ENCODE measurements at regions not wholly inside any gene's neighbourhood (a gene's known extent, or its start where the extent isn't known, plus 50 kb on each side); places are given as distances from the start of the nearest gene placed in this dataset.
"Not testable (repeated sequence)": the region's sequence is repeated elsewhere in the genome, so short reads cannot be mapped to it uniquely, and the experiment has no call there.

GRCh38 chr6:105874835-105875626 lies 211.1 kb upstream of the PRDM1 start:
- DNase-seq: no peak

DNA sequence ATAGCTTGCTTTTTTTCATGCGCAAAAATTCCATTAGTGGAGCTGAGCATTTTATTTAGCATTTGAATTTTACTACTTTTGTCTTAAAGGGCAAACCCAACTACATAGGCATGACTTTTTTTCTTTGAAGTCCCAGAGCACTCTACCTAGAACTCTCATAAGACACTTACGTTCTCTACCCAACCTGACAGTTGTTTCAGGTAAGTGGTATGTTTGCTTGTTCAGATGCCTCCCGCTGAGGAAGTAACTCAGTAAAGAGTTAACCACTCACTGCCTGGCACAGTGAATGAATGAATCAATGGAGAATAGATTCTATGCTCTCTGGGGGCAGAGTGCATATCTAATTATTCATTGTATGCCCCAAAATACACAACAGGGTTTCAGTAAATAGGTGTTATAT lies 212.3 kb upstream of the PRDM1 start:
- no peak for DNase-seq

DNA sequence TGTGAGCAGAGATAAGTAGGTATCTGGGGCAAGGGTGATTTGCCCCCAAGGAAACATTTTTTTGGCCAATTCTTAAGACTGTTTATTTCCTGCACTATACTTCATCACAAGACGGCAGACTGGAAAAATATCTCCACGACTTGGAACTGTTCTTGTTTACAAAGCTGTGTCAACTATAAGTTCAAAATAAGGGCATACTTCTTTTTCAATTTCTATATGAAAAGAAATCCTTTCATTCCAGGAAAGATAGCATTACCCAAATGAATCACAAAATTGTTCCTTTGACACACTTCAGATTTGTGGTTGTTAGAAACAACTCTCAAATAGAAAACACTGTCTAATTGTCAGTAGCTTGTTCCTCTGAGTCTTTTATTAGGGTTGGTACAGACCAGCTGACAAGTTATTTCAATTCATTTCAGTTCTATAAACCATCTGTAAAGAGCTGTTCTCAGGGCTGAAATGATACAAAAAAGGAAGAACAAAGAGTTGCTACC lies 212.9 kb upstream of the PRDM1 start:
- DNase-seq: no peak

DNA sequence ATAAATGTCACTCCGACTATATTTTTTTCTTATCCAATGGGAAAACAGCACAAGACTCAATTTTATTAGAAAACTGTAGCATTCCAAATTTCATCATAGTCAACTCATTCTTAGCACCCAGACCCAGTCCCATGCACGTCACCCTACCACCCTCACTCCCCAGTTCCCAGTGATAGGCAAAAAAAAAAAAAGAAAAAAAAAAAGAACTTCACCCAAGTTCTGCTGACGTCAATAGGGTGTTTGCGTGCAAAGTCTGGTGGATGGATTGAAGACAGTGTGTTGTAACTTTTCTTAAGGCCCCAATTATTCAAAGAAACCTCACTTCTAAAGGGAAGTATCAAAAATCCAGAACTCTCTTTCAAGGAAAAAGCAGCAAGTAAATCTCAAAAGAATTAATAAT lies 213.9 kb upstream of the PRDM1 start:
- no peak for DNase-seq

DNA sequence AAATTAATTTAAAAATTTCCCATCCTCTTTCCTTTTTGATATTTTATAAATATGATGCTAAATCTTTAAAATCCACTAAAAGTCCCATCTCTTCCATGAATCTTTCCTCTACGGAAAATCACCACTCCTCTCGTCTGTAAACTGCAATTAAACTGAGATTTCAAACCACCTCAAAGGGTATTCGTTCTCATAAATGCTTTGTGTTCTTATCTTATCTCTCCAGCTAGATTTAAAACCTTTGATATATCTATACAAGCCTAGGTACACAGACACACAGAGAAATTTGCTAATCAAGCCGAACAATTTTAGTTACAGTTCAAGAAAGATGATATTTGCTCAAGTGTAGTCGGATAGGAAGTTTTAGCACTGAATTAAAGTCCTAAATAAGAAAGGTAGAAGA lies 214.6 kb upstream of the PRDM1 start:
- no peak for DNase-seq

DNA sequence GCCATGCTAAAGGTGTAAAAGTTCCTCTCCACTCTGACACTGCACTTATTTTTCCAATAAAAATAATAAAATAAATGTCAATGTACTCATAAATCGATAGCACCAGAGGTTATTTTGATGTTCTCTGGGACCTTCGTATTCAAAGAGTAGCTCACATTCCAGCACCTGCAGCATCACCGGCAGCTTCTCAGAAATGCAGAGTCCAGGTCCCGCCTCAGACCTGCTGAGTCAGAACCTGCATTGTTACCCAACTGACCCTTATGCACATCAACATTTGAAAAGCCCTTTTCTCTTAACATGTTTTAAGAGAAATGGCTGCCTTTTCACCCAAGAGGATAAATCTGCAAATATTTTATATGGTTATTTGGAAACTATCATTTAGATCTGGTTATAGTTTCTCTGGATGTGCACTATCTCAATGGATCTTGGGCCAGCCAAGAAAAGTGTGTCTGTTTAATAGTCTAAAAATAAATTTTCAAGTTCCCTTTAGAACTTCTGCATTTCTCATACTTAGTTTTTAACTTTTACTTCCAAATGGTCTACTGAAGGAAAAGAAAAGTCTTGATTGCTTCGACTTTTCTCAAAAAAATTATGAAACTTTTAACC lies 216.2 kb upstream of the PRDM1 start:
- no peak for DNase-seq

DNA sequence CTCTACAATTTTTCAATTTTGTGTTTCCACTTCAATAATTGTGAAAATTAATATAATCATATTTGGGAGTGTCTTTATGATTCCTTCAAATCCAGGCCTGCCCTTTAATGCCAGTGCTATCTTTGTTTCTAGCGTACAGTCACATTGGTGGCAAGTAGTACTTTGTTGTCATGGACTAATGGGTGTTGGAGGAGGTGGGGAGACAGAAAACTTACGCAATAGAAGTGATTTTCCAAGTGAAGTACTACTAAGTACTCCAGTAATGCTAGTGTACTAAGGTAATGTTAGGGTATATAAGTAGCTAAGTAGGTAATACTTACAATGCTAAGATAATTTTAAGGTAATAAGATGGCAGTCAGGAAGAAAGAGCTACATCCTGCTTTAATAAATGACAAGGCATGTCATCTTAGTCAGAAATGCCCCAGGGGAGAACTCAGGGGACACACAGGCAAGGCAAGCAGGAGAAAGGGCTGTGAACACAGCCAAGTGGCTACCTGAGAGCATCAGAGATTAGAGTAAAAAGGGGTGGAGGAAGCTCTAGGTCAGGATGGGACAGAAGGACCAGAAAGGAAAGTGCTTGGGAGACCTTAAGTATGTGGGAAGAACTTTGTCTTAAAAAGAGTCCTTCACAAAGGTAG lies 217.2 kb upstream of the PRDM1 start:
- DNase-seq: no peak

DNA sequence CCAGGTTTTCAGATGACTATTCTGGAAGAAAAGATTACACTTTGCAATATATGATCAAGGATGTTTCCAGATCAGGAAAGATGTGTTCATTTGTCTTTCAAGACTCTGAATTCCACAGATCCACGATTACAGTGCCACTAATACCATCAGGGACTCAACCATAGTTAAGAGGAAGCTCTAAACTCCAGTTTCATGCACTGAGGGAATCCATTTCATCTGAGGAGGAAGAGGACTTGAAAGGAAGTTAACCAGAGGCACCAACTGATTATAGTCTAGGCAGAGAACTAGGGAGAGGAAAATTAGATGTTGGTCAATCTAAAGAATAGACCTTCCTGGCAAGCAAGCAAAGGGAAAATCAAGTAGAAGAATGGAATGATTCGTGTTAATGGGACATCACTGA lies 218.3 kb upstream of the PRDM1 start:
- no peak for DNase-seq

DNA sequence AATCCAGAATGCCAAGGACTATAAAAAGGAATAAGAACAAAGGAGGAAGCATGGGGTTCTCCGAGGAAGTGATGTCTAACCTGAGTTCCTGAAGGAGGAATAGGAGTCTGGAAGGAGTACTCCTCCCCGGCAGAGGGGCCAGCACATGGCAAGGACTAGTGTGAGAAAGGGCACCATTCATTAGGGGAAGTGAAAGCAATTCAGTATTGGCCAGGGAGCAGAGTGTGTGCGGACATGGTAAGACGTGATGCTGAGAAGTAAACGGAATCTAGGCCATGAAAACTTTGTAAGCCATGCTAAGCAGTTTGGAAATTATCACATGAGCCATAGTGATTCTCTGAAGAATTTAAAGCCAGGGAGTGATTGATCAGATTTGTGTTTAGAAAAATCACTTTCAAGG lies 218.9 kb upstream of the PRDM1 start:
- no peak for DNase-seq

- no peak for DNase-seq
Observed at GRCh38 chr6:105862936-105863607, 223.1 kb upstream of the PRDM1 start.

DNA sequence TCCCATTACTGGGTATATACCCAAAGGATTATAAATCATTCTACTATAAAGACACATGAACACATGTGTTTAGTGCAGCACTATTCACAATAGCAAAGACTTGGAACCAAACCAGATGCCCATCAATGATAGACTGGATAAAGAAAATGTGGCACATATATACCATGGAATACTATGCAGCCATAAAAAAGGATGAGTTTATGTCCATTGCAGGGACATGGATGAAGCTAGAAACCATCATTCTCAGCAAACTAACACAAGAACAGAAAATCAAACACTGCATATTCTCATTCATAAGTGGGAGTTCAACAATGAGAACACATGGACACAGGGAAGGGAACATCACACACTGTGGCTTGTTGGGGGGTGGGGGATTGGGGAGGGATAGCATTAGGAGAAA lies 225.2 kb upstream of the PRDM1 start:
- DNase-seq: not testable (repeated sequence)

GRCh38 chr6:105859457-105859856 lies 226.7 kb upstream of the PRDM1 start:
- DNase-seq: no peak

DNA sequence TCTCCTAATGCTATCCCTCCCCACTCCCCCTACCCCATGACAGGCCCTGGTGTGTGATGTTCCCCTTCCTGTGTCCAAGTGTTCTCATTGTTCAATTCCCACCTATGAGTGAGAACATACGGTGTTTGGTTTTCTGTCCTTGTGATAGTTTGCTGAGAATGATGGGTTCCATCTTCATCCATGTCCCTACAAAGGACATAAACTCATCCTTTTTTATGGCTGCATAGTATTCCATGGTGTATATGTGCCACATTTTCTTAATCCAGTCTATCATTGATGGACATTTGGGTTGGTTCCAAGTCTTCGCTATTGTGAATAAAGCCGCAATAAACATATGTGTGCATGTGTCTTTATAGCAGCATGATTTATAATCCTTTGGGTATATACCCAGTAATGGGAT lies 227.5 kb upstream of the PRDM1 start:
- DNase-seq: not testable (repeated sequence)

DNA sequence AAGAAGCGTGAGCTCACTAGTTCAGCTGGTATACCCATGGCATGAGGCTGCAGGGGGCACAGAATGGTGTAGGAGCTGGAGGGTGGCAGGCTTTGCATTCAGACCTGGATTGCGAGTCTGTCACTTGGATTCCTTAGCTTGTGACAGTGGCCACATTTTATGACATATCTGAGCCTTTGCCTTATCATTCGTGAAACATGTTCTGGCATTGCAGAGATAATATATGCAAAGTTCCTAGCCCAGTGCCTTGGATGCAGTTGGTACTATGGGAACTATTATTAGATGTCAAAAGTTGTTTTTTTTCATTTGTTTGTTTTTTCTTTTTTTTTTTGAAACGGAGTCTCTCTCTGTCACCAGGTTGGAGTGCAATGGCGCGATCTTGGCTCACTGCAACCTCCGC lies 230.7 kb upstream of the PRDM1 start:
- no peak for DNase-seq

DNA sequence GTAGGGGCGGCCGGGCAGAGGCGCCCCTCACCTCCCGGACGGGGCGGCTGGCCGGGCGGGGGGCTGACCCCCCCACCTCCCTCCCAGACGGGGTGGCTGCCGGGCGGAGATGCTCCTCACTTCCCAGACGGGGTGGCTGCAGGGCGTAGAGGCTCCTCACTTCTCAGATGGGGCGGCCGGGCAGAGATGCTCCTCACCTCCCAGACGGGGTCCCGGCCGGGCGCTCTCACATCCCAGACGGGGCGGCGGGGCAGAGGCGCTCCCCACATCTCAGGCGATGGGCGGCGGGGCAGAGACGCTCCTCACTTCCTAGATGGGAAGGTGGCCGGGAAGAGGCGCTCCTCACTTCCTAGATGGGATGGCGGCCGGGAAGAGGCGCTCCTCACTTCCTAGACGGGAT lies 232.2 kb upstream of the PRDM1 start:
- not testable (repeated sequence) for DNase-seq

DNA sequence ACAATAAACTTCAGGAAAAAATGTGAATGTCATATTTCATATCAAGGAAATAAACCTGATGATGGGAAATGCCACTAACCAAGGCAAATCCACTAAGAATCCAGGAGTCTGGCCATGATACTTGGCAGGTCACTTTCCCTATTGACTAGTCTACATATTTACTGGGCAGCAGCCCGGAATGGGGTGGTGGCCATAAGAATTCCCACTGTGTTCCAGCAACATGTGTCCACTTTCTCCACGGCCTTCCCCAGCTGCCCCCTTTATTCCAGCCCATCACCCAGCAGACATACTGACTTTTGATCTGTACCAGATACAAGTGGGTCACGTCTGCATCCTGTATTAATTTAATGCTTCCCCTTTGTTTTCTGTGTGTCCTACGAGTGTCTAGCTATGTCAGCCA lies 234.5 kb upstream of the PRDM1 start:
- no peak for DNase-seq

- DNase-seq: no peak
Observed at GRCh38 chr6:105851113-105851580, 235.0 kb upstream of the PRDM1 start.

GRCh38 chr6:105850261-105851112 lies 235.6 kb upstream of the PRDM1 start:
- no peak for DNase-seq

DNA sequence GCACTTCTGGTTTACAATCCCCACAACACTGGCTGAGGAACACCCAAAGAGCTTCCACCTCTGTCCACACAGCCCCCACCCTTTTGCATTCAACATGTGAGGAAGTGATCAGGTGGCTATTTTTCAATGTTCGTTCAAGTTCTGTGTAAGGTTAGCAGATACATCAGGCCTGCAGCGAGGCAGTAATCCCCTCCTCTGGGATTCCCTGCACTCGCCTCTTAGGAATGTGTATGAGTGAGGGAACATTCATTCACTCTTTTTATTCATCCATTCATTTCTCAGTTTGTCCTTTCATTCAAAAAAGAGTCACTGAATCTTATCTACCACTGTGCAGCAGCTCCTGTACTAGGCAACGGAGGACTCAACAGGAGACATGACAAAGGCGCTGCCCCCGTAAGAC lies 236.4 kb upstream of the PRDM1 start:
- no peak for DNase-seq

GRCh38 chr6:105847433-105847832 lies 238.7 kb upstream of the PRDM1 start:
- no peak for DNase-seq

DNA sequence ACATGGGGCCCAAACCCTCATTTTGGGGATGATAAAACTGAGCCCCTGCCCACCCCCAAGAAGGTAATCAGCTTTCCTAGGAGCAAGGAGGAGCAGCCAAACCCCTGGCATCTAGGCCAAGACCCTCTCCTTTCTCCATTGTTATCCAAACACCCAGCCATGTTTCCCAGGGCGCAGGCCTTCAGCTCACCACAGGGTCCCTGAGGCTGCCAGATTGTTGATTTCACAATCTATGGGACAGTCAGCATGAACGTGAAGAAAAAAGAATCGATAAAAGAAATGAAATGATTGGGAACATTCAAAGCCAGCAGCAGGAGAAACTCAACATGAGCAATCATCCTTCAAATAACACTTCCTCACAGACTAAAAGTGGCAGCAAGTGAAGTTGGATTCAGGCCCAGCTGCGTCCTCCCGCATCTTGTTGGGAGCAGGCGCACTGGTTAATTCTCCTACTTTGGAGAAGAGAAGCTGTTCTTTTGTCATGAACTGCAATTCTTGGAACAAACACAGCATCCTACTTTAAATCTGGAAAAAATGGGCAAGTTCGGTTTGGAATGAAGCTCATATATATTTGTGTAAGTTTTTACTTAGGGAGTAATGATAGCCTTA lies 241.8 kb upstream of the PRDM1 start:
- no peak for DNase-seq

GRCh38 chr6:105839266-105839665 lies 246.9 kb upstream of the PRDM1 start:
- DNase-seq: no peak

All from right forelimb (tissue), 1 donor.